Mesenchymal stem cell (in vitro differentiated cells and primary cell): ENCODE measurements at regions not wholly inside any gene's neighbourhood (a gene's known extent, or its start where the extent isn't known, plus 50 kb on each side); places are given as distances from the start of the nearest gene placed in this dataset.
"Not testable (repeated sequence)": the region's sequence is repeated elsewhere in the genome, so short reads cannot be mapped to it uniquely, and the experiment has no call there.

Source experiments
- DNase-seq: peaks from one replicate; pipeline ENCODE4 v3.0.0-alpha.2; 2013
- H2AFZ ChIP-seq: one replicate; pipeline ENCODE4 v1.6.1; 2013; ENCODE audit warnings: low read depth, mild to moderate bottlenecking, control low read depth, inconsistent platforms, low read length, moderate library complexity
- H2AK5ac ChIP-seq: 2 replicates; pipeline ENCODE4 v1.6.1; 2013; ENCODE audit warnings: low read length, moderate library complexity, mild to moderate bottlenecking, inconsistent platforms; ENCODE audit not compliant: severe bottlenecking
- H2BK120ac ChIP-seq: one replicate; pipeline ENCODE4 v1.6.1; 2013; ENCODE audit warnings: low read depth, mild to moderate bottlenecking, inconsistent platforms, low read length, moderate library complexity
- H2BK12ac ChIP-seq, 2 experiments: one replicate each; pipeline ENCODE4 v1.6.1; 2013; ENCODE audit warnings: inconsistent platforms in 2 of 2, low read length in 2 of 2, mild to moderate bottlenecking in 2 of 2, moderate library complexity in 2 of 2, control low read depth in 1 of 2
- H2BK15ac ChIP-seq: one replicate; pipeline ENCODE4 v1.6.1; 2013; ENCODE audit warnings: mild to moderate bottlenecking, low read depth, inconsistent platforms; ENCODE audit not compliant: poor library complexity, severe bottlenecking
- H2BK5ac ChIP-seq: 2 replicates; pipeline ENCODE4 v1.6.1; 2013; ENCODE audit warnings: low read depth, mild to moderate bottlenecking, low read length, control low read depth, inconsistent platforms; ENCODE audit not compliant: poor library complexity, severe bottlenecking
- H3K14ac ChIP-seq, 2 experiments: one replicate each; pipeline ENCODE4 v1.6.1; 2013; ENCODE audit warnings: inconsistent platforms in 2 of 2, low read length in 2 of 2, control low read depth in 1 of 2, mild to moderate bottlenecking in 1 of 2, moderate library complexity in 1 of 2
- H3K18ac ChIP-seq, 2 experiments: one replicate each; pipeline ENCODE4 v1.6.1; 2013; ENCODE audit warnings: inconsistent platforms in 2 of 2, low read length in 2 of 2, control low read depth in 1 of 2, low read depth in 1 of 2, mild to moderate bottlenecking in 1 of 2
- H3K23ac ChIP-seq, 2 experiments: one replicate each; pipeline ENCODE4 v1.6.1; 2013; ENCODE audit warnings: inconsistent platforms in 2 of 2, low read length in 2 of 2, mild to moderate bottlenecking in 2 of 2, moderate library complexity in 2 of 2, control low read depth in 1 of 2
- H3K27ac ChIP-seq: 2 replicates; pipeline ENCODE4 v1.5.1; 2013; ENCODE audit warnings: mild to moderate bottlenecking, moderate library complexity, low read length, control low read depth, inconsistent platforms; ENCODE audit not compliant: poor library complexity, severe bottlenecking
- H3K27me3 ChIP-seq, 2 experiments: 2 replicates each; pipeline versions ENCODE4 v1.6.1 to v1.7.0; 2013; ENCODE audit warnings: low read length in 2 of 2, mild to moderate bottlenecking in 2 of 2, moderate library complexity in 2 of 2, control low read depth in 1 of 2, inconsistent platforms in 1 of 2; ENCODE audit not compliant: control insufficient read depth in 1 of 2, insufficient read depth in 1 of 2
- H3K36me3 ChIP-seq, 2 experiments: 2 replicates each; pipeline versions ENCODE4 v1.6.1 to v1.7.0; 2013; ENCODE audit warnings: low read length in 2 of 2, control low read depth in 1 of 2, inconsistent platforms in 1 of 2, low read depth in 1 of 2, mild to moderate bottlenecking in 1 of 2; ENCODE audit not compliant: insufficient read depth in 2 of 2, control insufficient read depth in 1 of 2
- H3K4ac ChIP-seq, 2 experiments: one replicate each; pipeline ENCODE4 v1.6.1; 2013; ENCODE audit warnings: inconsistent platforms in 2 of 2, low read length in 2 of 2, mild to moderate bottlenecking in 2 of 2, moderate library complexity in 2 of 2, control low read depth in 1 of 2, low read depth in 1 of 2
- H3K4me1 ChIP-seq: 2 replicates; pipeline ENCODE4 v1.6.1; 2013; ENCODE audit warnings: low read depth, low read length, control low read depth; ENCODE audit not compliant: control insufficient read depth, insufficient read depth
- H3K4me2 ChIP-seq: 2 replicates; pipeline ENCODE4 v1.6.1; 2013; ENCODE audit warnings: low read length, mild to moderate bottlenecking, inconsistent platforms; ENCODE audit not compliant: poor library complexity, severe bottlenecking
- H3K4me3 ChIP-seq, 2 experiments: 2 replicates each; pipeline versions ENCODE4 v1.5.1 to v1.7.0; 2013; ENCODE audit warnings: low read length in 2 of 2, mild to moderate bottlenecking in 2 of 2, control low read depth in 1 of 2, low read depth in 1 of 2; ENCODE audit not compliant: insufficient read depth in 1 of 2
- H3K79me1 ChIP-seq: replicated peaks from 2 replicates; pipeline ENCODE4 v1.6.1; 2013; ENCODE audit warnings: mild to moderate bottlenecking, control low read depth, low read length, inconsistent platforms; ENCODE audit not compliant: poor library complexity, severe bottlenecking
- H3K9ac ChIP-seq: 2 replicates; pipeline ENCODE4 v1.7.0; 2013; ENCODE audit warnings: mild to moderate bottlenecking, low read length, moderate library complexity
- H3K9me3 ChIP-seq: 2 replicates; pipeline ENCODE4 v1.7.0; 2013; ENCODE audit warnings: mild to moderate bottlenecking, low read length; ENCODE audit not compliant: control insufficient read depth
- H4K8ac ChIP-seq: one replicate; pipeline ENCODE4 v1.6.1; 2013; ENCODE audit warnings: inconsistent platforms, mild to moderate bottlenecking, low read length, moderate library complexity
- H4K91ac ChIP-seq: one replicate; pipeline ENCODE4 v1.6.1; 2013; ENCODE audit warnings: mild to moderate bottlenecking, low read length, inconsistent platforms
- WGBS: methylation state at CpG from one replicate; pipeline ENCODE4 v1.1.7; 2013; ENCODE audit warnings: mixed read lengths; 5-methylcytosine and 5-hydroxymethylcytosine counted together

DNA sequence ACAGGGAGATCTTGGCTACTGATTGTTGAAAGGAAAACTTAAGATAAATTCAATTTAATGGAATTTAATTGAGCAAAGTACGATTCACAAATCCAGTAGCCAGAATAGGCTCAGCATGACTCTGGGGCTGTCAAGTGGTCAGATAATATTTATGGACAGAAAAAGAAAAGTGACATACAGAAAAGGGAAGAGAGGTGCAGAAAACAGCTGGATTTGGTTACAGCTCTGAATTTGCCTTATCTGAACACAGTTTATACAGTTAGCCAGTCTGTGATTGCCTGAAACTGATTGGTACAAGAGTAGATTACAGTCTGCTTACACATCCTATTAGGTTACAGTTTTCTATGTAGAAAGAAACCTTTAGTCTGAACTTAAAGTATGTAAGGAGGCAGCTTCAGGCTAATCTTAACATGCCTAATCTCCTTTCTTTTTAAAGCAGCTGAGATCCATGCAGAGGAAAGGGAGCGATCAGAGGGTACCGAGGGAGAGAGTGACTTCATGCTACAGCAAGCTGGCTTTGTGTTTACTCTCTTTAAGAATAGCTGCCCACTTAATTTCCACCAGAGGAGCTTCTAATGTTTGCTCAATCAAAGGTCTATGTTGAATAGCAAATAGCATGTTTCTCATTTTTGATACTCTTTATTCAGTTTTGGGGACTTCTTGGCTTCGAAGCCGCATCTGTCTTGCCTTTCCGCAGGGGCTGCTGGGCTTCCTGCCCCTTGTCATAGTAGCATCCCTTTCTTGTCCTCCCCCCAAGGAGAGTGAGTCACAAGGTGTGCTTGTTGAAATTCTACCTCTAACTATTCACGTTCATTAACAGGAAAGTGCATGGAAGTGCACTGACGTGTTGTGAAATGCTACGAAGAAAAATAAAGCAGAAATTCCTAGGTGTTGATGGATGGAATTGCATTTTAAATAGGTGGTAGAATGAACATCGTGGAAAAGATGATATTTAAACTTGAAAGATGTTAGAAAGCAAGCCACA, 761.2 kb downstream of the TAF11L14 start:
- Histone ChIP-seq H2BK12ac (no peak overlapping the region), H4K8ac (no peak overlapping the region), H3K18ac (no peak overlapping the region), H2BK120ac (no peak overlapping the region), H3K4me2 (no peak overlapping the region), H4K91ac (no peak overlapping the region), H3K79me1 (no peaks in the 10 kb centered on the region), H3K27ac (no peak overlapping the region), H2BK5ac (no peak overlapping the region), H2BK15ac (no peak overlapping the region), H3K9me3 (no peaks in the 10 kb centered on the region), H3K36me3 (no peaks in the 10 kb centered on the region), H3K9ac (no peak overlapping the region), H3K4ac (no peak overlapping the region), H3K27me3 (peaks cover 0 to 2% of the 10 kb centered on the region in 2 experiments), H3K23ac (no peak overlapping the region), H2AFZ (no peak overlapping the region), H3K4me3 (no peak overlapping the region), H2AK5ac (no peak overlapping the region), H3K14ac (no peak overlapping the region), H3K4me1 (no peaks in the 10 kb centered on the region)
- WGBS: 91% methylated on average over 10 of the region's 10 CpGs
- DNase-seq: no peak

DNA sequence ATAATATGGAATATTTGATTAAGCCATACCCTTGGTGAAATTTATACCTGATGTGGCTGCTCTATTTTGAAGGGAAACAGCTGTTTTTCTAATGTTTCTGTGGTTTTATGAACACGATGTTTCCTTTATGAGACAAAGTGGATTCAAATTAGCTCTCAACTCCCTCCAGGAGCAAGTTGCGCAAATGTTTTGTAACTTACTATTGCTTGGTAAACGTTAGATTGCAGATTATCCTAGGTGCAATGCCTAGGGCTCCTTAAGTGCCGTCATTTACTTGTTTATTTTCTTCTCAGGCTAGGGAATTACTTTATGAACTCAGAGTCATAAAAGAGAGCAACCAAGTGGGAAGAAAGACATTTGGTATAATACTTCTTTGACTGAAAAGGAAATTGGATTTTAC, 763.1 kb downstream of the TAF11L14 start:
- Histone ChIP-seq H3K4ac (no peak overlapping the region), H3K36me3 (no peaks in the 10 kb centered on the region), H2BK15ac (no peak overlapping the region), H4K91ac (no peak overlapping the region), H3K79me1 (no peaks in the 10 kb centered on the region), H2BK5ac (no peak overlapping the region), H3K4me2 (no peak overlapping the region), H3K9me3 (no peaks in the 10 kb centered on the region), H2AK5ac (no peak overlapping the region), H4K8ac (no peak overlapping the region), H3K4me3 (no peak overlapping the region), H2BK120ac (no peak overlapping the region), H3K23ac (no peak overlapping the region), H2BK12ac (no peak overlapping the region), H3K27ac (no peak overlapping the region), H3K14ac (no peak overlapping the region), H3K27me3 (peaks cover 0 to 2% of the 10 kb centered on the region in 2 experiments), H3K9ac (no peak overlapping the region), H3K18ac (no peak overlapping the region), H3K4me1 (no peaks in the 10 kb centered on the region), H2AFZ (no peak overlapping the region)
- no peak for DNase-seq
- WGBS: 14% methylated on average over 4 of the region's 4 CpGs

DNA sequence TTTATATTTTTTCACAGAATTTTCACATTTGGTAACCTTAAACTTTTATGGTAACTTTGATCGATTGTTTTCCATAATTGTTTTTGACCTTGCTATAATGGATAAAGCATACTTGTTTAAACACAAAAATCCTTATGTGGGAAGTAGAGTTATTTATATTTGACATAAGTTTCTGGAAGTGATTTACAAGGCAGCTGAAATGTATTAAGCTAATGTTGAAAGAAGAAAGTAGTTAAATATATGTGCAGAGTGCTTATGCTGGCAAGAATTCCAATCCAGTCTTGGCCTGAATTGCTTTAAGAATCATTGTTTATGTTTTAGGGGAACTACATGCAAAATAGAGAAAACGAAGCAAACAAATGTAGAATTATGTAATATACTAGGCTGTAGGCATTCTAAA, 763.6 kb downstream of the TAF11L14 start:
- H3K4me2 ChIP-seq: no peak overlapping the region
- no peak overlapping the region for H3K27ac ChIP-seq
- DNase-seq: no peak
- H3K4me1 ChIP-seq: no peaks in the 10 kb centered on the region
- no peak overlapping the region for H3K18ac ChIP-seq
- no peak overlapping the region for H2BK15ac ChIP-seq
- no peak overlapping the region for H4K8ac ChIP-seq
- no peak overlapping the region for H2AK5ac ChIP-seq
- H2BK120ac ChIP-seq: no peak overlapping the region
- H3K14ac ChIP-seq: no peak overlapping the region
- H2BK12ac ChIP-seq: no peak overlapping the region
- H3K79me1 ChIP-seq: no peaks in the 10 kb centered on the region
- H3K9me3 ChIP-seq: no peaks in the 10 kb centered on the region
- no peak overlapping the region for H2AFZ ChIP-seq
- H2BK5ac ChIP-seq: no peak overlapping the region
- peaks cover 0 to 2% of the 10 kb centered on the region in 2 experiments for H3K27me3 ChIP-seq
- H3K23ac ChIP-seq: no peak overlapping the region
- no peaks in the 10 kb centered on the region for H3K36me3 ChIP-seq
- no peak overlapping the region for H3K4ac ChIP-seq
- no peak overlapping the region for H4K91ac ChIP-seq
- no CpG with 5 or more reads among the region's 2 CpGs for WGBS
- H3K9ac ChIP-seq: no peak overlapping the region
- no peak overlapping the region for H3K4me3 ChIP-seq

DNA sequence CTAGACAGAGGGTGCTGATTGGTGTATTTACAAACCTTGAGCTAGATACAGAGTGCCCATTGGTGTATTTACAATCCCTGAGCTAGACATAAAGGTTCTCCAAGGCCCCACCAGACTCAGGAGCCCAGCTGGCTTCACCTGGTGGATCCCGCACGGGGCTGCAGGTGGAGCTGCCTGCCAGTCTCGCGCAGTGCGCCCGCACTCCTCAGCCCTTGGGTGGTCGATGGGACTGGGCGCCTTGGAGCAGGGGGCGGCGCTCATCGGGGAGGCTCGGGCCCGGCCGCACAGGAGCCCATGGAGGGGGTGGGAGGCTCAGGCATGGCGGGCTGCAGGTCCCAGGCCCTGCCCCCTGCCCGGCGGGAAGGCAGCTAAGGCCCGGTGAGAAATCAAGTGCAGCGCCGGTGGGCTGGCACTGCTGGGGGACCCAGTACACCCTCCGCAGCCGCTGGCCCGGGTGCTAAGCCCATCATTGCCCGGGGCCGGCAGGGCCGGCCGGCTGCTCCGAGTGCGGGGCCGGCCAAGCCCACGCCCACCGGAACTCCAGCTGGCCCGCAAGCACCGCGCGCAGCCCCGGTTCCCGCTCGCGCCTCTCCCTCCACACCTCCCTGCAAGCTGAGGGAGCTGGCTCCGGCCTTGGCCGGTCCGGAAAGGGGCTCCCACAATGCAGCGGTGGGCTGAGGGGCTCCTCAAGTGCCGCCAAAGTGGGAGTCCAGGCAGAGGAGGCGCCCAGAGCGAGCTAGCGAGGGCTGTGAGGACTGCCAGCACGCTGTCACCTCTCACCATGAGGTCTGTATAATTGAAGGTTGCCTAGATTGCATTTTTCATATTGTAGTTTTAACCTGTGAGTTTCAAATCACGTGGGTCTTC, 765.4 kb downstream of the TAF11L14 start:
- not testable (repeated sequence) for H3K9me3 ChIP-seq, H3K4me2 ChIP-seq, H3K4me3 ChIP-seq, H2BK12ac ChIP-seq, DNase-seq, H3K4me1 ChIP-seq, H3K4ac ChIP-seq, H4K8ac ChIP-seq, H4K91ac ChIP-seq, H2BK5ac ChIP-seq, H3K27me3 ChIP-seq, H3K9ac ChIP-seq, H2AK5ac ChIP-seq, H3K23ac ChIP-seq, H3K27ac ChIP-seq, H3K18ac ChIP-seq, H2BK120ac ChIP-seq, H2AFZ ChIP-seq, H3K79me1 ChIP-seq, H3K36me3 ChIP-seq, H3K14ac ChIP-seq, H2BK15ac ChIP-seq
- 93% methylated on average over 41 of the region's 50 CpGs for WGBS
